Progenitor cell of endocrine pancreas (in vitro differentiated cells): ENCODE measurements at regions not wholly inside any gene's neighbourhood (a gene's known extent, or its start where the extent isn't known, plus 50 kb on each side); places are given as distances from the start of the nearest gene placed in this dataset.

Experiments used
- DNase-seq: peaks from one replicate; pipeline ENCODE4 v3.0.0; 2021; ENCODE audit warnings: low spot score; ENCODE audit not compliant: unreplicated experiment
- H3K27ac Mint-ChIP-seq: 2 replicates; pipeline ENCODE4 v1.8.0; 2021; ENCODE audit warnings: mild to moderate bottlenecking, moderate library complexity, mixed read lengths
- H3K27me3 Mint-ChIP-seq: 2 replicates; pipeline ENCODE4 v1.8.0; 2021; ENCODE audit warnings: mixed read lengths
- H3K36me3 Mint-ChIP-seq: 2 replicates; pipeline ENCODE4 v1.8.0; 2022; ENCODE audit warnings: mixed read lengths; ENCODE audit not compliant: insufficient read depth
- H3K4me1 Mint-ChIP-seq: 2 replicates; pipeline ENCODE4 v1.8.0; 2021; ENCODE audit warnings: low read depth, mixed read lengths
- H3K4me3 Mint-ChIP-seq: 2 replicates; pipeline ENCODE4 v1.8.0; 2021; ENCODE audit warnings: low read depth, mild to moderate bottlenecking, moderate library complexity, mixed read lengths
- H3K9me3 Mint-ChIP-seq: 2 replicates; pipeline ENCODE4 v1.8.0; 2021; ENCODE audit warnings: low read depth, mixed read lengths
- TF ChIP-seq, protein P1 (sequence below): fragments of 200-600 bp; sonication (generic); IDR thresholded peaks from one replicate; pipeline ENCODE4 v1.5.0; 2021; ENCODE audit warnings: antibody characterized with exemption, mild to moderate bottlenecking; ENCODE audit not compliant: unreplicated experiment

DNA sequence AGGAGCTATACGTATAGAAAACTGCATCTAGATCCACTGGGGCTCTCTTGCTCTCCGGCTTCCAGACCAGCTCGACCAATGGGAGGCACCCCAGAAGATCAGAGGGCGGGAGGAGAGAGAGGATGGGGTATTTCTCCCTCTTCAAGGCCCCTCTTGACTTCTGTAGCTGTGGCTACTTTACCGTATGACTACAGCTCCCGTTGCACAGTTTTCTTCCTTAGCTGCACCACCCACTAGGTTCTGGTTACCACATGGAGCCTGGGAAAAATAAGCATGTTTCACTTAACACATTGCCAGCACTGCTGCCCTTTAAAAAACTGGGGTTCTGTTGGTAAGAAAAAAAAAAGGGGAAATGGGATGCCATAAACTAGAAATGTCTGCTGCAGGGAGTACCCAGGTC, 214.4 kb downstream of the TBX5 start:
- TF ChIP-seq, protein P1, sequence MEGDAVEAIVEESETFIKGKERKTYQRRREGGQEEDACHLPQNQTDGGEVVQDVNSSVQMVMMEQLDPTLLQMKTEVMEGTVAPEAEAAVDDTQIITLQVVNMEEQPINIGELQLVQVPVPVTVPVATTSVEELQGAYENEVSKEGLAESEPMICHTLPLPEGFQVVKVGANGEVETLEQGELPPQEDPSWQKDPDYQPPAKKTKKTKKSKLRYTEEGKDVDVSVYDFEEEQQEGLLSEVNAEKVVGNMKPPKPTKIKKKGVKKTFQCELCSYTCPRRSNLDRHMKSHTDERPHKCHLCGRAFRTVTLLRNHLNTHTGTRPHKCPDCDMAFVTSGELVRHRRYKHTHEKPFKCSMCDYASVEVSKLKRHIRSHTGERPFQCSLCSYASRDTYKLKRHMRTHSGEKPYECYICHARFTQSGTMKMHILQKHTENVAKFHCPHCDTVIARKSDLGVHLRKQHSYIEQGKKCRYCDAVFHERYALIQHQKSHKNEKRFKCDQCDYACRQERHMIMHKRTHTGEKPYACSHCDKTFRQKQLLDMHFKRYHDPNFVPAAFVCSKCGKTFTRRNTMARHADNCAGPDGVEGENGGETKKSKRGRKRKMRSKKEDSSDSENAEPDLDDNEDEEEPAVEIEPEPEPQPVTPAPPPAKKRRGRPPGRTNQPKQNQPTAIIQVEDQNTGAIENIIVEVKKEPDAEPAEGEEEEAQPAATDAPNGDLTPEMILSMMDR: no peak
- Mint-ChIP-seq H3K27ac (no peak overlapping the region), H3K4me3 (no peak overlapping the region), H3K36me3 (no peaks in the 10 kb centered on the region), H3K9me3 (no peaks in the 10 kb centered on the region), H3K27me3 (peaks cover 29% of the 10 kb centered on the region), H3K4me1 (no peaks in the 10 kb centered on the region)
- no peak for DNase-seq

DNA sequence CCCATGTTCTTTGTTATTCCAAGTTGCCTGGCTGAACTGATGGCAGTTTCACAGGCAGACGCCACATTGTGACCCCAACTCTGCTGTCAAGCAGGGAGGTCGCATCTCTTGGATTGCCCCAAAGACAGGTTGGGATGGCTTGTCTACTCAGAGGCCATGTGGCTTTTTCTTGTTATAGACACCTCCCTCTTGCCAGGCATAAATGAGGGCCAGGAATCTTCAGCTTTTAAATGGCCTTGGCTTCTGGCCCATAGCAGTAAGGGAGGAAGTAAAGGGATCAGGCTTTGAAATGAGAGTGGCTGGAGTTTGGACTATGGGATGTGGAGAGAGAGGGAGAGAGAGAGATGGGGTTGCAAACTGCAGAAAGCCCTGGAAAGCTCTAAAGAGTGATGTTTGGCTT, 215.0 kb downstream of the TBX5 start:
- TF ChIP-seq, protein P1: no peak
- no peak overlapping the region for H3K4me3 Mint-ChIP-seq
- no peak for DNase-seq
- H3K36me3 Mint-ChIP-seq: no peaks in the 10 kb centered on the region
- no peaks in the 10 kb centered on the region for H3K9me3 Mint-ChIP-seq
- no peak overlapping the region for H3K27ac Mint-ChIP-seq
- H3K27me3 Mint-ChIP-seq: peaks cover 29% of the 10 kb centered on the region
- no peaks in the 10 kb centered on the region for H3K4me1 Mint-ChIP-seq

DNA sequence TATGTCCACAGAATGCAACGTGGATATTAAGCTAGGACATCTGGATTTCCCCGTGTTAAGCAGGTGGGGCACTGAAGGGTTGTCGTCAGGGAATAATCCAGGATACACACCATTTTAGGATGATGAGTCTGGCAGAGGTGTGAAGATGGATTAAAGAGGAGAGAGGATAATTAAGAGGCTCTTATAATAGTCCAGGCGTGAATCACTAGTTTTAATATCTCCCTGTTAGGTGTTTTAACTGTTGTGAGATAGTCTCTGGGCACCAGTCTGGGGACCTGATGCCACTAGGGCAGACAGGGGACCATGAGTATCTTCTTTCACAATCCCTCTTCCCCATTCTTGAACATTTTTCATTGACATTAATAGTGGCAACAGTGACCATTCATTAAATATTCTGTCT, 216.7 kb downstream of the TBX5 start:
- Mint-ChIP-seq H3K4me3 (no peak overlapping the region), H3K4me1 (no peaks in the 10 kb centered on the region), H3K27ac (no peak overlapping the region), H3K9me3 (no peaks in the 10 kb centered on the region), H3K27me3 (peaks cover 32% of the 10 kb centered on the region), H3K36me3 (no peaks in the 10 kb centered on the region)
- TF ChIP-seq, protein P1: no peak
- no peak for DNase-seq

DNA sequence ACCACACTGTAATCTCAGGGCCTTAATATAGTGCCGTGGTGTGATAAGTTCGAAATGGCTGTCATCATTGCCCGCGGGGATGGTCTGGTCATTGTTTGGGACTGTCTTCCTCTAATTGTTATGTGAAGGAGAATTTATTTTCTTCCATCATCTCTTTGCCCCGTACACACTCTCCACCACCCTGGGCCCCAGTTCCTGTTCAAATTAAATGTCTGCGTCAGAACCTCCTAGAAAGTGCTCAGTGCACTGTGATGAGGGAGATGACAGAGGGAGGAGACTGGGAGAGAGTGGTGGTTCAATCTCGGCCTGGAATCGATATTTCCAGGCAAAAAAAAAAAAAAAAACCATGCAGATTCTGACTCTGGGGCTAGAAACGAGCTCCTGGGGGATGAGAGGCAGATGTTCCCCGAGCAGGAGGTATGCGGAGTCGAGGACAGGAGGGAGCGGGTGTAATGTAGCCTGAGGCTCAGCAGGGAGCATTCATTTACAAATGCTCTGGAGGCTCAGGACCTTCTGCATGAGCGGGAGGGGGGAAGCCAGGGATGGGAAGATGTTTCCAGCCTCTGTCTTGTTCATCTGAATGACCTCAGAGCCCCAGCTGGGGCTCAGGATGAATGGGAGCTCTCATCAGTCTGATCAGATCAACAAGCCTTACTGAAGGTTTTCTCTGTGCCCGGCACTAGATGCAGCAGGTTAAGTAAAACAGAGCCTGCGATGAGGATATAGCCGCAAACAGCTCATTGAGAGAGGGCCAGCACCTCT, 219.5 kb downstream of the TBX5 start:
- Mint-ChIP-seq H3K4me3 (no peak overlapping the region), H3K27ac (no peak overlapping the region), H3K9me3 (no peaks in the 10 kb centered on the region), H3K27me3 (peaks cover 33% of the 10 kb centered on the region), H3K4me1 (no peaks in the 10 kb centered on the region), H3K36me3 (no peaks in the 10 kb centered on the region)
- TF ChIP-seq, protein P1: no peak
- no peak for DNase-seq

DNA sequence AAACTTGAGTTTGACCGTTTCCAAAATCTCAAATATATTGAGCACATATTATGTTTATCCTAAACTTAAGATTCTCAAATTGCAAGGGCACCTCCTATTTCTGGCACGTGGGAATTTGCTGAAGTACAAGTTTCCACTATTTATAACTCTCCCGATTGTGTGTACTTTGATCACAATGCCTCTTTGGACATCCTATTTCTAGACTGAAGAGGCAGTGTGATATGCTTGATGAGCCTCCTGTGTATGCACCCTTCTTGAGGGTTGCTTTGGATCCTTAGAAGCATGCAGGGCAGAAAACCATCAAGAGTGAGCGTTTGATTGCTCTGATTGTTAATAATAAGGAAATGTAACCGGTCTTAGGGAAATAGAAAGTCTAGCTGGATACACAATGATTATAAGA, 218.9 kb upstream of the RBM19 start:
- no peak for DNase-seq
- TF ChIP-seq, protein P1: no peak
- H3K27me3 Mint-ChIP-seq: peaks cover 46% of the 10 kb centered on the region
- H3K36me3 Mint-ChIP-seq: no peaks in the 10 kb centered on the region
- H3K9me3 Mint-ChIP-seq: no peaks in the 10 kb centered on the region
- H3K4me3 Mint-ChIP-seq: no peak overlapping the region
- no peak overlapping the region for H3K27ac Mint-ChIP-seq
- H3K4me1 Mint-ChIP-seq: no peaks in the 10 kb centered on the region
